GM19328 (cell line): ENCODE measurements at regions not wholly inside any gene's neighbourhood (a gene's known extent, or its start where the extent isn't known, plus 50 kb on each side); places are given as distances from the start of the nearest gene placed in this dataset.
"Not testable (repeated sequence)": the region's sequence is repeated elsewhere in the genome, so short reads cannot be mapped to it uniquely, and the experiment has no call there.

Experiments
- ATAC-seq: cut with Tn5 transposase; IDR thresholded peaks from one replicate; pipeline ENCODE4 v1.9.1; 2021; ENCODE audit warnings: mild to moderate bottlenecking, moderate library complexity; ENCODE audit not compliant: unreplicated experiment

DNA sequence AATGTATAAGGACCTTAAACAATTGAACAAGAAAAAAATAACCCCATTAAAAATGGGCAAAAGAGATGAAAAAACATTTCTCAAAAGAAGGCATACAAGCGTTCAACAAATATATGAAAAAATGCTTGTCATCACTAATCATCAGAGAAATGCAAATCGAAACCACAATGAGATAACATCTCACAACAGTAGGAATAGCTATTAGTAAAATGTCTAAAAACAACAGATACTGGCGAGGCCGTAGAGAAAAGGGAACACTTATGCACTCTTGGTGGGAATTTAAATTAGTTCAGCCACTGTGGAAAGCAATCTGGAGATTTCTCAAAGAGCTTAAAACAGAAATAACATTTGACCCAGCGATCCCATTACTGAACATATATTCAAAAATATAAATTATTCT, 769.8 kb upstream of the MGAT4C start:
- no peak for ATAC-seq

DNA sequence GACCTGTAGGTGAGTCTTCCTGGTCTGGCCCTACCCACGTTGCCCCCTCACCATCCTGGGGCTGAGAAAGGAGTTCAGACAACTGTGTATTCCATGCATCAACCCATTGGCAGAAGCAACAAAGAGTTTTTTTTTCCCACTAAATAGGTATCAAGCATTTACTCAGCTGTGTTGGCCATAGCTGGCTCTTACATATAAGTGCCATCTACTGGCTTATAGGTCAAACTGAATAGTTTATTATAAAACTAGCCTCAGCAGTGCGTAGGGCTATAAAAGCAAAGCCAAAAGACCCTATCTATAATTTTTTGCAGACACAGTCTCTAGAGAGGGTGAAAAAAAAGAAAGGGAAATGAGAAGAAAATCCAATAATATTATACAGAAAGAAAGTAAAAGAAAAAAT, 765.2 kb upstream of the MGAT4C start:
- no peak for ATAC-seq

DNA sequence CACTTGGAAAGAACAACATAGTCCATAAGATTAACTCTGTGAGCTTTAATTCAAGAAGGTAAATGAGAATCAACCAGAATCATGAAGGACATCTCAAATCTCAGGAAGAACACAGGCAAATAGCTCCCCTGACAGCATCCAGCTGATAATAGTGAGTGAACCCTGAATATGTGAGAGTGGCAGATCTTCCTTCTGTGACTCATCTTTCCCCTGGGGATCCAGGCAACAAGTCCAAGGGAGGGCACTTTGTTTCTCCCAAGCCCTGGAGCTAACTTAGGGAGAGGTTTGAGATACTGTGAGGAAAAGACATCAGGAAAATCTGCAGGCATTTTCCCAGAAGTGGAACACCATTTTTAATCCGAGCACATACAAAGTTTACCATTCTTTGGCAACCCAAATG, 763.9 kb upstream of the MGAT4C start:
- no peak for ATAC-seq

DNA sequence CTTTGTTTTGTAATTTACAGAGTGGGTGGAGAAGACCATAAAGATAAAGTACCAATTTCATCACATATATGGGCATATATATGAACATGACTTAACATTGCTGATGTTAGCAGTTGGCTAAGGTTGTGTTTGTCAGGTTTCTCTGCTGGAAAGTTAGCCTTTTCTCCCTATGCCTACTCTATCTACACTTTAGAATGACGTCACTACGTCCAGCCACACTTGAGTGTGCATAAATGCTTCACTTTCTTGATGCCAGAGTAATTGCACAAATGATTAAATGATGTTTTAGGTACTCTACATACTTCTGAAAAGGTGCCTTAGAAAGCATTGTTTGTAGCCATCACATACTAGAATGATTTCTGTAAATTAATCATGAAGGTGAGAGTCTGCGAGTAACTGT, 759.2 kb upstream of the MGAT4C start:
- ATAC-seq: no peak

DNA sequence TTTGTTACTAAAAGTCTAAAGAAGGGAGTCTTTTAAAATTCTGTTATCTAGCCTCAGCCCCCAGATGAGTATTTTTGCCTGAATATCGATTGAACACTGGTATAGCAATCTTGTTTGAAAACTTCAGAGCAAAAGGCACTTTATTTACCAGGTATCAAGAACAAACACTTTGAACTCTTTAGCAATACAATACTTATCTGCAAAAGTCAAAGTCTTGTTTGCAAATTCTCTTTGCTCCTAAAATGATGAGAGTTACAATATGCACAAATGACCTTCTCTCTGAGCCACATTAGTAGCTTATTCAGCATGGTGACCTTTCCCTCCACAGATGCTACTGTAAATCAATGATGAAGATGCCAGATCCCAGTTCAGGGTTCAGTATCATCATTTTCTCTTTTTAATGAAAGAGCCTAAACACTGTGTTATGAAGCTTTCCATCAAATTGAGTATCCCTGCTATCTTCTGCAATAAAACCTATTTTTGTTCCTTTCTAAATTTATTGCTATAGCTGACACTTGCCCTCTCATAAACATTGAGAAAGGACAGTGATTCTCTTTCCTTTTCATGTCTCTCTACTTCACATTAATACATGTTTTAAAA, 752.7 kb upstream of the MGAT4C start:
- ATAC-seq: no peak

DNA sequence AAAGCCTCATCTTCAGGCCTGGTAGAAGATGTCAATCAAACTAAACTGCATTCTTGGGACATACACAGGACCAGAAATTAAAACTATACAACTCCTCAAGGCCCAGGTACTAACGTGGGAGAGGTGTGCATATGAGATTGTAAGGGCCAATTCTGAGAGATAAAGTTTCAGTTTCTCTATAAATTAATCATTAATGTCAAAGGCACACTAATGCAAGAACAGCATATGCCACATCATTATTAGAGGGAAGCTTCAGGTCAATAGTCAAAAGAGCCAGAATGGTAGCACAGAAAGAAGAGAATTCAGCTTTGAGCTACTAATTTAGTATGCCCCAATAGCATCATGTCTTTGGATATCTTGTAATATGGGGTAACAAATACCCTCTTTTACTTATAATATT, 744.9 kb upstream of the MGAT4C start:
- ATAC-seq: no peak

DNA sequence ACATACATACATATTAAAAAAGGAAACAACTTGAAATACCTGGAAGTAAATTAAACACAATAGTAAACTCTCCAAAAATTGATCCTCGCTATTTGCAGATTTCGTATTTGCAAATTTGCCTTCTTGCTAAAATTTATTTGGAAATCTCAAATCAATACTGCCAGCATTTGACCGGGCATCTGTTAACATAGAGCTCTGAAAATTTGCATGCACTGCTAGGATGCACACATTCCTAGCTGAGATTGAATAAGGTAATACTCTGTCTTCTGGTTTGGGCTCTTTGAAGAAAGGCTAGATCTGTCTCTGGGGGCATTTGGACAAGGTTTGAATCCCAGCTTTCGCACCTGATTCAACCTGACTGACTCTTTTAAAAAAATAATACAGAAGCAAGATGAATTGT, 729.1 kb upstream of the MGAT4C start:
- no peak for ATAC-seq

DNA sequence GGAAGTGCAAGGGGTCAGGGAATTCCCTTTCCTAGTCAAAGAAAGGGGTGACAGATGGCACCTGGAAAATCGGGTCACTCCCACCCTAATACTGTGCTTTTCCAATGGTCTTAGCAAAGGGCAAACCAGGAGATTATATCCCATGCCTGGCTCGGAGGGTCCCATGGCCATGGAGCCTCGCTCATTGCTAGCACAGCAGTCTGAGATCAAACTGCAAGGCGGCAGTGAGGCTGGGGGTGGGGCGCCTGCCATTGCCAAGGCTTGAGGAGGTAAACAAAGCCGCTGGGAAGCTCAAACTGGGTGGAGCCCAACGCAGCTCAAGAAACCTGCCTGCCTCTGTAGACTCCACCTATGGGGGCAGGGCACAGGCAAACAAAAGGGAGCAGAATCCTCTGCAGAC, 714.4 kb upstream of the MGAT4C start:
- ATAC-seq: not testable (repeated sequence)

DNA sequence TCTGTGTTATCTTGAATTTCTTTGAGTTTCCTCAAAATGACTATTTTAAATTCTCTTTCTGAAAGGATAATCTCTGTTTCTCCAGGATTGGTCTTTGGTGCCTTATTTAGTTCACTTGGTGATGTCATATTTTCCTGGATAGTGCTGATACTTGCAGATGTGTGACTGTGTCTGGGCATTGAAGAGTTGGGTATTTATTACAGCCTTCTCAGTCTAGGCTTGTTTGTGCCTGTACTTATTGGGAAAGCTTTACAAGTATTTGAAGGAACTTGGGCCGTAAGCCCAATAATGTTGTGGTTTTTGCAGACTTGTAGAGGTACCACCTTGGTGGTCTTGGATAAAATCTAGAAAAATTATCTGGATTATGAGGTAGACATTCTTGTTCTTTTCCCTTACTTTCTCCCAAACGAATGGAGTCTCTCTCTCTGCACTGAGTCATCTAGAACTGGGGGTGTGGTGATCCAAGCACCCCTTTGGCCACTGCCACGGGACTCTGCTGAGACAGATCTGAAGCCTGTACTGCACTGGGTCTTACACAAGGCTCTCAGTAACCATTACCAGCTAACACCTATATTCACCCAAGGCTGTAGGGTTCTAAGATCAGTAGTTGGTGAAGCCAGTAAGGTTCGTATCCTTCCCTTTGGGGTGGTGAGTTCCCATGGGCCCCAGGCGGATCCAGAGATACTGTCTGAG, 703.7 kb upstream of the MGAT4C start:
- ATAC-seq: no peak

DNA sequence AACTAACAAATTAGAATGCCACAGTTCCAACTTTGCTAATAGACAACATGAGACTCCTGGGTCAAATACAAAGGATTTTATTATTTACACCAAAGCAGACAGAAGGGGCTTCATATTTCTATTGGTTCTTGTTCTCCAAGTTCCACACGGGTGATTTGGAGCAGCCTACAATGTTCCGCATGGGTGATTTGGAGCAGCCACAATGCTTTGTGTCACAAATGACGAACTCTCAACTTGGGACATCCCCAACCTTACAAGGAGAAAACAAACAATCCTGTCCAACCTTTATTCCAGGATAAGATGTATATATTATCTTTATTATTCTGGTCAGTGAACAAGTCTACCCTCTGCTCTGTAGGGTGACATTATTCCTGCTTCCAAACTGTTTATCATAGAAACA, 694.3 kb upstream of the MGAT4C start:
- ATAC-seq: no peak

DNA sequence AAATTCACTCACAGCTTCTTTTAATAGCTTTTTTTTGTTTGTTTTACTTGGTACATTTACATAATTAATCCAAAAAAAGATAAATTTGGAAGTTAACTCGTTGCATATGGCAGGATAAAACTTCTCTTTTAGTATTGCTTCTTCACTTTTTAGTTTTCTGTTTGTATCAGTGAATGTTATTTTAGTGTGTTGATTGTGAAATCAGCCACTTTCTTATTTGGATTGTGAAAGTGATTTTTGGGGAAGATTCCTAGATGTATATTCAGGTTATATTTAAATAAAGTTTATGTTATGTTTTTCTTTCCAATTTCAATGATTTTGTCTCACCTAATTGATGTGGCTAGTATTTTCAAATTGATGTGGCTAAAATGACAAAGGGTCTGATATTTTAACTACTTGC, 693.9 kb upstream of the MGAT4C start:
- no peak for ATAC-seq

DNA sequence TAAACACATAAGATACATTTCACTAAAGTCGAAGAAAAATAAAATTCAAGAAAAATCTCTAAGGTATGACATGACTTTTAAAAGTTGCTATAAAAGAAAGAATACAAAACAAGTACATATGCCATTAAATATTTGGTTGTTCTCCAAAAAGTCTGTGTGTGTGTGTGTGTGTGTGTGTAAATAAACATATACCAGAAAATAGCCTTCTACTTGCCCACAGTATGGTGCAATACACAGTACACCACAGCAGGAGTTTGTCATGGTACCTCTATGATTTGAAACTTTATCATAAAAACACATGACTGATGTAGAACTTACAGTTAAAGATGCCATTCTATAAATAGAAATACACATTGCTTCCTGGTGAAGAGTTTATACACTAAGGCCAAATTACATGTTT, 692.7 kb upstream of the MGAT4C start:
- no peak for ATAC-seq

DNA sequence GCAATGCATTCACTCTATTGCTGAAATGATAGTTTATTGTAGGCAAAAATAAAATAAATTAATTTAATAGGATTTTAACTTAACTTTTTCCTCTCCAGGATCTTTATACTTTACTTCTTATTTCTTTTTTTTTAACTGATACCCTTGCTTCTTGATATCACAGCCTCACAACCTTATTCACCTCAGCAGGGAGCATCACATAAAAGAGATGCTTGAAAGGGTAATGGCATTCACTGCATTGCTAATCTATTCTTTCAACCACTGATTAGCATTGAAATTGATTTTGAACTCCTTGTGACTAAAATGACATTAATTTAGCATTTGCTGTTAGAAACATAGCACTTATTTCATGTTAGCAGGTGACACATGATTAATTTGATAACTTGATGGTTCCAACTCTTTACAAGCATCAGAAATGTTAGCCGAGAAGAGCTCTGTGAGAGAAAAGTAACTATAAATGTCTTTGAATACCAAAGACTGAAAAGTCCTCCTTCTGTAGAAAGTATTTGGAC, 689.5 kb upstream of the MGAT4C start:
- no peak for ATAC-seq

DNA sequence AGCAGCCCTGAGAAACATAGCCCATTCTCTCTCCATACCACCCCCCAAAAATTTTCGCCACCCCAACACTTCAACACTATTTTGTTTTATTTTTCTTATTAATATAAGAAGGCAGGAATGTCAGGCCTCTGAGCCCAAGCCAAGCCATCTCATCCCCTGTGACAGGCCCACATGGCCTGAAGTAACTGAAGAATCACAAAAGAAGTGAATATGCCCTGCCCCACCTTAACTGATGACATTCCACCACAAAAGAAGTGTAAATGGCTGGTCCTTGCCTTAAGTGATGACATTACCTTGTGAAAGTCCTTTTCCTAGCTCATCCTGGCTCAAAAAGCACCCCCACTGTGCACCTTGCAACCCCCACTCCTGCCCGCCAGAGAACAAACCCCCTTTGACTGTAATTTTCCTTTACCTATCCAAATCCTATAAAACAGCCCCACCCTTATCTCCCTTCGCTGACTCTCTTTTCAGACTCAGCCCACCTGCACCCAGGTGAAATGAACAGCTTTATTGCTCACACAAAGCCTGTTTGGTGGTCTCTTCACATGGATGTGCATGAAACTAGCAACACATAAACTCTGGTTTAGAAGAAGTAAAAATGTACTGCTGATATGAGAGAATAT, 688.1 kb upstream of the MGAT4C start:
- not testable (repeated sequence) for ATAC-seq

DNA sequence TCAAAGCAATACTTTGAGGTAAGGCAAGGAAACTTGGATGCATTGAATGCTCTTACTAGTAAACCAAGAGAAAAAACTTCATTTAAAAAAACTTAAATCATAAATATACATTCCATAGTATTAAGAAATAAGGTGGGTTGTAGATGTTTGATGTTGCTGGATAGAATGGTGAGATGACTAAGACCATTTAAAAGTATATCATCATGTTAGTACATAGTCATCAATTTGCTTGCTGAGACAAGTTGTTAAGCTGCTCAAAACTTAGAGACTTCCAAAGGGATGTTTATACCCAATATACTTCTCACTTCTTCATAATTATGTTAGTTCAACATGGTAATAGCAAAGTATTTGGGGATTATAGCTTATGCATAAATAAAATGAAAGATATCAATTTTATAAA, 675.5 kb upstream of the MGAT4C start:
- ATAC-seq: no peak

DNA sequence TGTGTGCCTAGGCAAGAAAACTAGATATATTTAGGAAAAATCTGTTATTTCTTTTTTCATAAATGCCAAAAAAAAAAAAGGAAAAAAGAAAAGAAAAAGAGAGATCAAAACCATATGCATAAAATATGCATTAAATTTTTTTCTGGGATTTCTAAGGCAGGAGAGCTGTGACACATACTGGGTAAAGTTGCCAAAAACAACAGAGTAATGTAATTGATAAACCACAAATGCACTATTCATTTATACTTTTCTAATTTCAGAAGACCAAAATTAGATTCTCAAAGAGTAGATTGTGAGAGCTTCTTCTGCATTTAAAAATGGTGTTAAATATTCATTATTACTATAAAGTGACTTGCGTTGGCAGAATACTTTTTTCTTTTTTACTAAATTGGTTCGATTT, 673.8 kb upstream of the MGAT4C start:
- no peak for ATAC-seq

DNA sequence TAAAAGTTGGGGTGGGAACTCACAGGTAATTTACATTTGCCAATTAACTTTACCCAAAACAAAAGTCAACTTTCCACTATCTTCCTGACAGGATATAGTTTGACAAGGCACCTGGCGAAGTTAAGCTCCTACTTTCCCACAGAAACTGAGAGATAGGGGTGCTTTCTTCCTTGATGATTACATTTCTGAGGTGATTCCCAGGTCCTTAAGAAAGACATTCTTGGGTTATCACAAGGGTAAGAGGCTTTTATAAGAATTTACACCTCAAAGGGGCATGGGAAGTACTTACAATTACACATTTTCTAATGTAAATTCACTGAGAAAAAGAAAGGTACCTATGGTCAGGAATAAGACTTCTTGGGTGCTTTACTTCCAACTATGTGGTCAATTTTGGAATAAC, 660.9 kb upstream of the MGAT4C start:
- ATAC-seq: no peak

DNA sequence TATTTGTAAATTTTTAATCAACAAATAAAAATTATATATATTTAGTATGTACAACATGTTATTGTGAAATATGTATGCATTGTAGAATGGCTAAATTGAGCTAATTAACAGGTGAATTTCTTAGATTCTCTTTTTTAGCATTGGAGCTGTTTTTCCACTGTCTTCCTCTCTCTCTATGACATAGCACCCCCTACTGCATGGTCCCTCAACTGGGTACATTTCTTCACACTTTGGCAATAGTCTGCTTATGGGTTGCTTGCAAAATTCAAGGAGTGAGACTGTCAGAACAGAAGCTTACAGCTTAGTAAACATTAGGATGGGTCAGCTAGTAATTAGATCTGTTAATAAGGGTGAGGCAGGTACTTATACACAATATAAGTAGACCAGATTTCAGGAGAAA, 658.5 kb upstream of the MGAT4C start:
- ATAC-seq: no peak

DNA sequence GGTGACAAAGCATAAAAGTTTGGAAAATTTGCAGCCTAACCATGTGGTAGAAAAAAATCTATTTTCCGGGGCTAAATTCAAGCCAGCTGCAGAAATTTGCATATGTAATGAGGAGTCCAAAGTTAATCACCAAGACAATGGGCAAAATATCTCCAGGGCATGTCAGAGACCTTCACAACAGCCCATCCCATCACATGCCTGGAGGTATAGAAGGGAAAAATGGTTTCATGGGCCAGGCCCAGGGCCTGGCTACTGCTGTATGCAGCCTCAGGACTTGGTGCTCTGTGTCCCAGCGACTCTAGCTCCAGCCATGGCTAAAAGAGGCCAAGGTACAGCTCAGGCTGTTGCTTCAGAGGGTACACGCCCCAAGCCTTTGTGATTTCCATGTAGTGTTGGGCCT, 655.8 kb upstream of the MGAT4C start:
- ATAC-seq: no peak

DNA sequence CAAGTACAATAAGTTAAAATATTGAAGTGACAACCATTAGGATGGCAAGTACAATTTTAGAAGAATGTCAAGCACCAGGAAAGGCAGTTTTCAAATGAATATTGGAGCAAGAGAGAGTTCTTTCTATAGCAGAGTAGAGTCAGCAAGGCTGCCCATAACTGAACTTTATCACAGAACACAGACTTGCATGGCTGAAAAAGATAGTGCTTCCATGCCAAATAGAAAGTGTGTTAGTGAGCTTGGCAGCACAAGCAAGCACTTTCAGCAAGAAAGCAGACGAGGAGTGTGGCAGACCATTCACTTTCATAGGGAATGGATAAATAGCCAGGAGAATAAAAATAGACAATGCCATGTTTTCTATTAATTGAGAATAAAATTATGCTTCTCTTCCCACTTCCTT, 647.0 kb upstream of the MGAT4C start:
- no peak for ATAC-seq

DNA sequence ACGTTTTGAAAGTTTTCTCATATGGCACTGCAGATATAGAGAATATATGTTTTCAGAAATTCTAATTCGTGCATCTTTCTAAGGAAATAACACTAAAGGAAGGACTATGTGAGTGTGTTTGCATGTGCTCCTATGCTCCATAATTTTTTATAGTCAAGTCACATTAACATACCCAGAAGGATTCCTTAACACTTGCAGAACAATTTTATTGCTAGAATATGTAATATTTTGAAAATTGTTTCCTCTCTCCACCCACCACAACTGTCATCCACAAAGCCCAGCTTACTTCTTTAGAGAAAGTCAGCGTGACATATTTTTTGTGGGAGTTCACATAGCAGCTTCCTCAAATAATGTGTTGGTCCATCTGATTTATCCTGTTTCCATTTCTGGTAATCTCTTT, 604.6 kb upstream of the MGAT4C start:
- ATAC-seq: no peak

DNA sequence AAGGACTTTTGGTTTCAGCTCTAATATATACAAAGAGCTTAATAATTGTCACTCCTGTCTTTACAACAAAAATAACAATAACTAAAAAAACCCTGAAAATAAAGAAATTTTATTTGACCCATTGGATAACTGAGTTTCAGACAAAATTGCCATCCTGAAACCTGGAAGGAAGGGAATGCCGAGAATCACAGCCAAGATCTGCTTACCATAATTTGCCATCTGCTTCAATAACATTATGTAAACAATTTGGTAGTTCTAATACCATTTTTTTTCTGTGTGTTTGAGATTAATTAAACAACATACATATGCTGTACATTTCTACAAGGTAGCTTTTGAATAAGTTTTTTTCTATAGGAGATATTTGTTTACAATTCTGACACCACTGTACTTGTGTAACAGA, 596.3 kb upstream of the MGAT4C start:
- no peak for ATAC-seq
